PFSK-1 (cell line): ENCODE measurements at regions not wholly inside any gene's neighbourhood (a gene's known extent, or its start where the extent isn't known, plus 50 kb on each side); places are given as distances from the start of the nearest gene placed in this dataset.

Experiments used
- POLR2AphosphoS5 ChIP-seq: IDR thresholded peaks from 2 replicates; pipeline ENCODE4 v1.6.1; 2012; ENCODE audit warnings: low read depth, mild to moderate bottlenecking, control low read depth, low read length, moderate library complexity
- REST ChIP-seq, 2 experiments: IDR thresholded peaks; 2 replicates each; pipeline versions ENCODE4 v1.6.1 to v1.8.0; 2011 to 2012; ENCODE audit warnings: low read depth in 2 of 2, low read length in 2 of 2, control low read depth in 1 of 2, inconsistent platforms in 1 of 2, mild to moderate bottlenecking in 1 of 2, moderate library complexity in 1 of 2; ENCODE audit not compliant: insufficient read depth in 1 of 2

GRCh38 chr12:28127455-28127854 lies 62.8 kb upstream of the CCDC91 start:
- TF ChIP-seq POLR2AphosphoS5 (no peak), REST (IDR thresholded peaks at IDR 0.05; ENCODE audit: insufficient read depth in 1 of 2, low read depth in 2 of 2, low read length in 2 of 2) (no peak)
